ENCODE measurements at regions not wholly inside any gene's neighbourhood (a gene's known extent, or its start where the extent isn't known, plus 50 kb on each side); places are given as distances from the start of the nearest gene placed in this dataset.
"Not testable (repeated sequence)": the region's sequence is repeated elsewhere in the genome, so short reads cannot be mapped to it uniquely, and the experiment has no call there.

DNA sequence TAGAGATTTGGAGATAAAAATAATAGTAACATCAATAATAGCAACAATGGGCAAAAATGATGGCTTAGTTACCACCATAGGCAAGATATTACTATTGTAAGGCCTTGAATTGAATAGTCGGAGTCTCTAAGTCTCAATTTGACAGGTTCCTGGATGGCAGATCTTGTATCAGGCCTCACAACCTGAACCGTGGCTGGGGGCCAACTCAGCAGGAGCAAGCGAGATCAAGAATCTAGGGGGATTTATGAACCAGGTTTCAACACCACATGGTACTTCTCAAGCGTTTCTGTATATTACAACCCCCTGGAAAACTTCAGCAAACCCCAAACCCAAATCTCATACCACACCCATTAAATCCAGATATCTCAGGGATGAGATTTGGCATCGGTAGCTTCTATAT is 573.8 kb downstream of the LIG4 start:
- no peak for DNase-seq

DNA sequence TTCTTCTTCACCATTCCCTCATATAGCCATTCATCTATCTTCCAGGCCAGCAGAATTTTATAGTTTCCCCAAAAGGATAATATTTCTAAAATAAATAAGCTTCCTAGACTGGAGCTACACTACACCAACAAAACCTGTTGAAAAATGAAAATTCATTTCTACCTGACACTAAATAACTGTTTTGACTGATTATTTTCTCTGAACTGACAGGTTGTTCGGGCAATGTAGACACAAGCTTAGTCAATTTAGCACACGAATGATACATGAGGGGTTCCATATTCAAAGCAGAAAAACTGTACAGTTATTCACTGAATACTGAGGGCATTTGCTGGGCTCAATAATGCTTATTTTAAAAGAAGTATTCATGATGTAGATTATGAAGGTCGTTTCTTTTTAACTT is 589.7 kb downstream of the LIG4 start:
- DNase-seq, result no peak

DNA sequence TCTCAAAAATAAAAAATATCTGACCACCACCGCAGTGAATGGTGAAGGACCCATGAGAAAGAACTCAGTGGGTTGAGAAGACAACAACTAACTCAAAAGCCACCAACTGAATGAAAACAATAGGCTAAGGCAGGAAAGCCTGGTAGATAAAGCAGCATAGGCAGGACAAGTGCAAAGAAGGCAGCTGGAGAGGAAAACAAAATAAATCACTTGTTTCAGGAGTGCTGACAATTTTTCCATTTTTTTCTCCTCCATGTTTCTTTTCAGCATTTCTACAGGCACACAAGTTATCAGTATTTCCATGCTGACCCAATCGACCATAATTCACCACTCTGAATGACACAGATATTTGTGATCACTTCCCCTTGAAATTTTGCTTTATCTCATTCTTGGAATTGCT is 597.8 kb downstream of the LIG4 start:
- no peak for DNase-seq

DNA sequence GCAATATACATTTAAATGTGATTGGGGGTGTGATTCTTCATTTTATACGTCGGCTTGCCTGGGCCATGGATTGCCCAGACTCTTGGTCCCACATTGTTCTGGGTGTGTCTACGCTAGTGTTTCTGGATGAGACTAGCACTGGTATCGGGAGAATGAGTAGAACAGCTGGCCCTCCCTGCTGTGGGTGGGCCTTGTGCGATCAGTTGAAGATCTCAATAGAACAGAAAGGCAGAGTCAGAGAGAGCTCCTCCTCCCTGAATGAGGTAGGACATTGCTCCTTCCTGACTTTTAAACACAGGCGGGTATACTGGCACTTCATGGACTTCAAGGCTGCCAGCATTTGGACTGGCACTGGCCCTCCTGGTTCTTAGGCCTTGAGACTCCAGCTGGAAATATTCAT is 603.0 kb downstream of the LIG4 start:
- DNase-seq, result no peak

DNA sequence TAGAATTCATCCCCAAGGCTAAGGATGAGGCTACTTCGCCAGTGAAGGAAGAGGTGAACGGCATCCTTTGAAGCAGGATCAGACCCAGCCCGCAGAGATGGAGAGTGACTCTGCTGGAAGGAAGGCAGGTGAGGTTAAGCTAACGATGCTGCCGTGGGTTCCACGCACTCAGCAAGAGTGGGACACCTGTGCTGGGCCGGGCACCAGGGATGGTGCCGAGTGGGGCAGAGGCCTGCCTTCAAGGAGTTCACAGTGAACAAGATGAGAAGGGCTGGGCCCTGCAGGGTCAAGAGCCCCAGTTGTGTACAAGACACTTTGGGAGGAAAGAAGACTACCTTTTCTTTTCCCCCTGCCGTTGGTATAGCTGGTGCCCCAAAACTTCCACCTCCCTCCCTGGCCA is 606.6 kb downstream of the LIG4 start:
- no peak for DNase-seq

GRCh38 chr13:107600971-107601370 is 614.4 kb downstream of the LIG4 start:
- DNase-seq, result no peak

DNA sequence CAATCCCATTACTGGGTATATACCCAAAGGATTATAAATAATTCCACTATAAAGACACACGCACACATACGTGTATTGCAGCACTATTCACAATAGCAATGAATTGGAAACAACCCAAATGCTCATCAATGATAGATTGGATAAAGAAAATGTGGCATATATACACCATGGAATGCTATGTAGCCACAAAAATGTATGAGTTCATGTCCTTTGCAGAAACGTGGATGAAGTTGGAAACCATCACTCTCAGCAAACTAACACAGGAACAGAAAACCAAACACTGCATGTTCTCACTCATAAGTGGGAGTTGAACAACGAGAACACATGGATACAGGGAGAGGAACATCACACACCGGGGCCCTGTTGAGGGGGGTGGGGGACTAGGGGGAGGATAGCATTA is 619.0 kb downstream of the LIG4 start:
- DNase-seq, result not testable (repeated sequence)

DNA sequence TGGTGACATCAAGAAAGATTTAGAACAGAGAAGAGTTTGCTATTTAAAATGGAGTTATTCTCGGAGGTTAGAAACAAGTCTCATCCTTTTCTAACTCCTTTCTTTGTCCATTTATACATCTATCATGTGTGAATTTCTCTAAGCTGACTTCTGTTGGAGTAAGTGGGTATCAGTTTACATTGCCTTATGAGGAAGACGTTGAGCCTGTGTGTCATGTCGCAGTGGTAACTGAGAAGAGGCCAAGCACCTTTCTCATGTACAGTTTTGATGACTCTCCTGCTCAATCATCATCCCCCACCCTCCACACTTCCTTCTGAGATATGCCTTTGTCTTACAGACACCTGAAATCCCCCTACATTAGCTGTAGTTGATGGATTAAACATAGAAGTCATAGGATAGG is 624.8 kb downstream of the LIG4 start:
- DNase-seq, result no peak

DNA sequence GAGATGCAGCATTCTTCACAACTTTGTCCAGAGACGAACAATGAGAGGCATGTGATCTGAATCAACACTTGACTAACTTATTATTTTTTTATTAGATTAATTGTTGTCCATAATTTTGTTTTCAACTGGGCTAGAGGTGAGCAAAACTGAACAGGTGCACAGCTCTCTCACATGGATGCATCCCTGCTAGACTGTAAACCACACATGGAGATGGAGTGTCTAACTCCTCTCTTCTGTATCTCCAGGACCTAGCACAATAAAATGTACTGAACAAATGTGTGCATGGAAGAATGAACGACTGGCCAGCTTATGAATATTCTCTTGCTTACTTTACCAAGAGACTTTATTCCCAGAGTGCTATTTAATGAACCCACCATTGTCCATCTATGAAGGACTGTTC is 627.7 kb downstream of the LIG4 start:
- DNase-seq, result no peak

GRCh38 chr13:107586216-107586615 is 629.1 kb downstream of the LIG4 start:
- no peak for DNase-seq

GRCh38 chr13:107585469-107586180 is 629.7 kb downstream of the LIG4 start:
- DNase-seq, result peak; percentile 31

DNA sequence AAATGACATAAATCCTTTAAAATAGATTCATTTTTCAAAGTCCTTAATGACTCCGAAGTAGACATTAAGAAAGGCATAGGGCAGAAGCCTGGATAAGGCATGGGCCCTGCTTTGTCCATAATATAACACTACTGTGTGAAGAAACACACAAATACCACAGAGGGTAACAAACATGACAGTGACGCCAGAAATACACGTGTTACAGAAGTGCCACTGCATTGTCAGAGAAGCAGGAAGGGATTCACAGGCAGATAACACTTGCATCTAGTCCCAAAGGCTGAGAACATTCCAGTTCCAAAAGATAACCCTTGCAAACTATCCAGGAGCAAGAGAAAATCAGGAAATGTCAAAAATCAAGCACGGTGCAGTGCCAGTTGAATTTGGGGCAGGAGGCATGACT is 633.2 kb downstream of the LIG4 start:
- no peak for DNase-seq

DNA sequence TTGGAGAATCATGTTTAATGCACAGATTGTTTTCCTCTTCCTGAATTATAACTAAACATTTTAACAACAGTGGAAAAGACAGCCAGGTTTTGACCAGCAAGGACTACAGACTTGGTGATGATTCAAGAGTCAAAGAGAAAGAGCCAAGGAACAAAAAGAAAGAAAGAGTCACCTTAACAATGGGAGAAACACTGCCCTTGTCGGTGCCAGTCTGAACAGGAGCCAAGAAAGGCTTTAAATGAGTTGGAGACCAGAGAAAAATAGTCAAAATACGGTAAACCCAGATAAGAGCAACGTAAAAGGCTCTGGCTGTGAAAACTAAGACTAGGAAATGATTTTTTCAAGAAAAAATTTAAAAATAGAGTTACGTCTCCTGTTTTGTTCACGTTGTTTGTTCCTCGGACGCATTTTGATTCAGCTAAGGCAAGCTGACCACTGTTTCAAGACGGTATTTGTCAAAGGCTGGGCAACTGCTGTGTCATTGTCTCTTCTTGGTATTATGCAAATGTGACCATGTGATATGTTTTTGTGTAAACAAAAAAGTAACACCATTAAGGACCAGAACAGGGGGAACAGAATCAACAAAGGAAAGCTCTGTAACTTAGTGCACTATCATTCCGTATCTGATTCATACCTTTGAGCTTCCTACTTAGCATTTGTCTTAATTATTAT is 634.5 kb downstream of the LIG4 start:
- no peak for DNase-seq

DNA sequence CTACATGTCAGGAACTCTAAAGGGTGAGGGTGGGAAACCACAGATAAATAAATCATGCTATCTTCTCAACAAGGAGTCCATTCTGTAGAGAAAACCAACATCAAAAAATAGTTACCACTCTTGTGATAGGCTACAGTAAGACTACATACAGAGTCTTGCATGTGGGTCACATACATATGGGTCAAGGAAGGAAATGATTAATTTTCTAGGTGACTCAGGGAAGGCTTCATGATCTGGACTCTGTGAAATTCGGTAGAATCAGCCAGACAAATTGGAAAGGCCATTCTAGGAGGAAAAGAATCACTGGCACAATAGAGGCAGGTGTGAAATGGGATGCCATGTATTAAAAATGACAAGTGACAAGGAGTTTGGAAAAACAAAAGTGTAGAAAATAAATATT is 638.9 kb downstream of the LIG4 start:
- no peak for DNase-seq

DNA sequence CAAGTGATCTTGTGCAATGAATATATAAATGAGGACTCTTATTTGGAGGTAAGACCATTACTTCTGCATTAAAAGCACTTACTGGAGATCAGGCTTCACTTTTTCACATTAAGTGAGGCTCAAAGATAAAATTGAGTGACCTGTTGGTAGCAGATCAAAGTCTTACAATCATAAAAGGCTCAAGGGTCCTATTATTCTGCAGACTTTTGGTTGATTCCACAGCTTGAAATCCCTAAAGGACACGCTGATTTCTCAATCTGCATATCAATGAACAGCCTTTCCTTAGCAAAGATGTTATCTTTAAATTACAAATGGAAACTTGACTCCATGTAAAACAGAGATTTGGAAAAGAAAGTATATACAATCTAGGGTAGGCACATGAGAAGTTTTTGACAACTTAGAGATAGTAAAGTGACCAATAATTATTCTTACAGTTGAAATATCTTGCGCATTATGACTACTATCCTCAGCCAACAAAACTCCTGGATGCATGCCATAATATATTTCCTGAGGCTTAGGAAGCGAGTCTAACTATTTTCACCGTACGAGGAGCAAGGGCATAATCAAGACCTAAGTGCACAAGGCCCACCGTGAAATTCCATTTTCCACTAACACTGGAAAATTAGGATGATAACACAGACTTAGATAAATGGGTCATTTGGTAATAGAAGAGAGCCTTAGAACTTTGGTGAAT is 640.7 kb downstream of the LIG4 start:
- no peak for DNase-seq

DNA sequence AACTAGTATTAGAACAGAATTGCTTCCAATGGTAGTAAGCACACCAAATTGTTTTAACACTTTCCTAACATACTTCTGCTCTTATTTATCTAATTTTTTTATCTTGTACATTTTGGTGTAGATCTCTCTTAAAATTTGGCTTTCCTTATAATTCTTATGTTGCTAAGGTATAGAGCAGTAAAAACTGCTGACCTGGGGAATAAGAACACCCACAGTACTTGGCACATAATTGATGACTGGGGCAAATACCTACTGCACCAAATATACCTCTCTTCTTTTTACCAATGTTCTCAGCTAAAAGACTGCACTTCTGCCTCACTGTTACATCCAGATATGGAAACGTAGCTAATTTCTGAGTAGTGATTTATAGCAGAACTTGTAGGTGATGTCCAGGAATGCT is 642.2 kb downstream of the LIG4 start:
- DNase-seq, result no peak

GRCh38 chr13:107572156-107572555 is 643.2 kb downstream of the LIG4 start:
- DNase-seq, result no peak

DNA sequence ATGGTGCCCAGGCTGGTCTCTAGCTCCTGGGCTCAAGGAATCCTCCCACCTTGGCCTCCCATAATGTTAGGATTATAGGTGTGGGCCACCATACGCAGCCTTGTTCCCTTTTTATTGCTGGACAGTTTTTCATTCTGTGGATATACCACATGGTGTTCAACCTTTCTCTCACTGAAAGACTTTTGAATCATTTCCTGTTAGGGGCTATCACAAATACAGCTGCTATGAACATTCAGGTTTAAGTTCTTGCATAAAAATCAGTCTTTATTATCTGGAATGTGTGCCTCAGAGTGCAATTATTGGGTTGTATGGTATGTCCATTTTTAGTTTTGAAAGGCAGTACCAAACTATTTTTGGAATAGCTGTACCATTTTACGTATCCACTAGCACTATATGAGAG is 647.2 kb downstream of the LIG4 start:
- no peak for DNase-seq

GRCh38 chr13:107563099-107563925 is 652.0 kb downstream of the LIG4 start:
- DNase-seq, result no peak

DNA sequence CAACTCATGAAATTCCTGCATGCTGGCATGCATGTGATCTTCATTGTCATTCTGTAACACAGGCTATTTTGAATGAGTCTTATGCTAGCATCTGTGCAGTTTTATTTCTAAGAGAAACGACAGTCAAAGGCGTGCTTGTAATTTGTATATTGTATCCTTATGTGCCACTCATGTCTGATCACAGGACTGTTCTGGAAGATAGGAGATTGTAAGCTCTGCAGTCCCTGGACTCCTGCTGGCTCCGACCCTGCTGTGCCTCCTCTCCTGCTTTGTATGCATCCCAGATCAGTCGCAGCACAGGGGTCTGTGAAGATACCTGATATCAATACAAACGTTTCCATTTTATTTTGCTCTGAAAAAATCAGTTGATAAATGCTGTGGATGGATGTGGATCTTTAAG is 653.1 kb downstream of the LIG4 start:
- DNase-seq, result no peak

DNA sequence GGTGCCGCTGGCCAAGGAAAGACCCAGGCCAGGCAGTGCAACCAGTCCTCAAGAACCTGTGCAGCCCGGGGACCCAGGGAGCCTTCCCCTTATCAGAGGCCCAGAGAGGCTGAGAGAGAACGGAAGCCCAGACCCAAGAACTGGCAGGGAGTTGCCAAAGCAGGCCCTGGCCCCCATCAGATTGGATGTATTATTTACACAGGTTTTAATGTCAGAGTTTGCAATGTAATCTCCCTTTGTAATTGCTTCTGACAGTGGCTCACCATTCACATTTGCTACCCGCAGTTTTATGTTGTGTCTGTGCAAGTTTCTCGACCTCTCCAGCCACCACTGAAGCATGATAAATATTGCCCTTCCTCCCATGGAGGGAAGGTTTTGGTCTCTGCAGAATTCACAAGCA is 660.9 kb downstream of the LIG4 start:
- DNase-seq, result peak; percentile 63

- peak; percentile 35 for DNase-seq
Observed at GRCh38 chr13:107553838-107554237, 661.5 kb downstream of the LIG4 start.

DNA sequence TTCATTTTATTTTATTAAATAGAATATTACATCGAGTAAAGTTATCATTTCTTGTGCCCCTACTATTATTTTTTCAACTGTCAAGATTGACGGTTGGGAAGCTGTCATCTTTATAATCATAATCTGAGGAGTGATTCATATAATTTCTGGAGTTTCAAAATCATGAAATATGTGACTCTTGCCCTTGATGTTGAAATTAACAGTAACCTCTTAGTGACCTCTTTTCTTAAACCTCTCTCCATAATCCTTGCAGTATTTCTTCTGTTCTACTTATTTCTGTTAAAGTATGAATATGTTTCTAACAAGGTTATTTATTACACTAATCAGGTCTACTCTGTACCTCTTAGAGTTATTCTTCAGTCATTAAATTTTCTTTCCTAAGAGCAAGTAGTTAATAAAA is 663.8 kb downstream of the LIG4 start:
- no peak for DNase-seq
